GM12873 (cell line): ENCODE measurements at regions not wholly inside any gene's neighbourhood (a gene's known extent, or its start where the extent isn't known, plus 50 kb on each side); places are given as distances from the start of the nearest gene placed in this dataset.

Experiments
- TF ChIP-seq, protein P1 (sequence below): IDR thresholded peaks from 2 replicates; pipeline ENCODE4 v1.5.1; 2012; ENCODE audit warnings: low read depth, mild to moderate bottlenecking, moderate library complexity, low read length, control low read depth; ENCODE audit not compliant: insufficient read depth; ENCODE audit errors: missing control alignments

DNA sequence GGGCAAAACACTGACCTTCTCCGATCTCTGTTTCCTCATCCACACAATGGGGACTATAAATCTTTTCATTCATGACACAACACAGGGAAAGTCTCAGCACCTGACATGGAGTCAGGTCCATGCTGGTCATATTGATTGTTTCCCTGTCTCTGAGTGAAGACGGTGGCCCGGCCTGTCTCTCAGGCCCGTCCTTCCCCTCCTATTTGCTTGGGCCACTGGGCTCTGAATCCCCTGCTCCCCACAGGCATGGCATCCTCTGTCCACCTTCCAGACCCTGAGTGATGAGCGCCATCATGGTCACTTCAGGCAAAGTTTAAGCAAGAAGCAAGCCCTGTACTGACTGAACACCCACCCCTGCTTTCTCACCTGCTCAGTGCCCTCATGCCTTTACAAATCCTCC is 113.3 kb upstream of the ALX4 start:
- TF ChIP-seq, protein P1, sequence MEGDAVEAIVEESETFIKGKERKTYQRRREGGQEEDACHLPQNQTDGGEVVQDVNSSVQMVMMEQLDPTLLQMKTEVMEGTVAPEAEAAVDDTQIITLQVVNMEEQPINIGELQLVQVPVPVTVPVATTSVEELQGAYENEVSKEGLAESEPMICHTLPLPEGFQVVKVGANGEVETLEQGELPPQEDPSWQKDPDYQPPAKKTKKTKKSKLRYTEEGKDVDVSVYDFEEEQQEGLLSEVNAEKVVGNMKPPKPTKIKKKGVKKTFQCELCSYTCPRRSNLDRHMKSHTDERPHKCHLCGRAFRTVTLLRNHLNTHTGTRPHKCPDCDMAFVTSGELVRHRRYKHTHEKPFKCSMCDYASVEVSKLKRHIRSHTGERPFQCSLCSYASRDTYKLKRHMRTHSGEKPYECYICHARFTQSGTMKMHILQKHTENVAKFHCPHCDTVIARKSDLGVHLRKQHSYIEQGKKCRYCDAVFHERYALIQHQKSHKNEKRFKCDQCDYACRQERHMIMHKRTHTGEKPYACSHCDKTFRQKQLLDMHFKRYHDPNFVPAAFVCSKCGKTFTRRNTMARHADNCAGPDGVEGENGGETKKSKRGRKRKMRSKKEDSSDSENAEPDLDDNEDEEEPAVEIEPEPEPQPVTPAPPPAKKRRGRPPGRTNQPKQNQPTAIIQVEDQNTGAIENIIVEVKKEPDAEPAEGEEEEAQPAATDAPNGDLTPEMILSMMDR = no peak

DNA sequence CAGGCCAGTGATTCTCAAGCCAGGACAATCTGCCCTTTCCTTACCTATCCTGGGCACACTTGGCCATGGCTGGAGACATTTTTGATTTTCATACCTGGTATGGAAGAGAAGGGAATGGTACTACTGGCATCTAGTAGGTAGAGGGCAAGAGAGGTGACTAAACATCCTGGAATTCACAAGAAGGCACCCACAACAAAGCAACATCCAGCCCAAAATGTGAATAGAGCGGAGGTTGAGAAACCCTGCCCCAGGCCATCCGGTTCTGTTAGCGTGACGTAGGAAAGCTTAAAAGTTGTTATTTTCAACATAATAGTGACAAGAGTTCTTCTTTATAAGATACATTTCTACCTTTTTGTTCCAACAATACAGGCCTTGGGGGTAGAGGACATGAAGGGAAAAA is 114.9 kb upstream of the ALX4 start:
- TF ChIP-seq, protein P1 = no peak

DNA sequence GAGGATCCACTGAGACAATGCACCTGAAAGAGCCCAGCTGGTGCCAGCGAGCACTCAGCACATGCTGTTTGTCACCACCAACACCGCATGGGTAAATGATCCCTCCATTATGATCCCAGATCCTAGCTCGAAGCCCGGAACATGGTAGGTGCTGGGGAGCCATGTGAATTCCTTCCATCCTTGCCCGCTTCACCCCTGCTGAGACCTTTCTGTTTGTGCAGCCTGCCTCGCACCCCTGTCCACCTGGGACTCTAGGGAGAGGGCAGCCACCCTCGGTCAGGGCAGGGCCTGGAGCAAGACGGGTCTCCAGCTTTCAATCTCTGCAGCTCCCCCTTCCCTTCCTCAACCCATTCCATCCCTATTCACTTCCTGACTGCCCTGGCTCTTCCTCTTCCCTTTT is 116.2 kb upstream of the ALX4 start:
- TF ChIP-seq, protein P1 = no peak

DNA sequence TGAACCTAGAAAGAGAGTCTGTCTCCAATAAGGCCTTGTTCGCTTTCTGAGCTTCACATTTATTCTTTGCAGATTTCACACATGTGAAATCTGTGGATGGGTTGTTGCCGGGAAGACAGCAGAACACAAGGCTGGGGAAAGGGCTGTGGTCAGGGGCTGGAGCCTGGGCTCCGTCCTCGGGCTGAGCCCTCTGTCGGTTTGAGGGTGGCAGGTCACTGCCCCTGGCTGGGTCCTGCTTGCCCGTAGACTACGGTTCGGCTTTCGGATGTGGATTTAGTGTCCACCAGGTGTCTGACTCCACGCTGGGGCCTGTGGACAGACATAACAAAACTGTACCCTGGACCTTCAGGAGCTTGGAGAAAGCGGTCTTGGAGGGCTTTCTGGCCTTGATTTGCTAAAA is 117.0 kb upstream of the ALX4 start:
- TF ChIP-seq, protein P1 = no peak

DNA sequence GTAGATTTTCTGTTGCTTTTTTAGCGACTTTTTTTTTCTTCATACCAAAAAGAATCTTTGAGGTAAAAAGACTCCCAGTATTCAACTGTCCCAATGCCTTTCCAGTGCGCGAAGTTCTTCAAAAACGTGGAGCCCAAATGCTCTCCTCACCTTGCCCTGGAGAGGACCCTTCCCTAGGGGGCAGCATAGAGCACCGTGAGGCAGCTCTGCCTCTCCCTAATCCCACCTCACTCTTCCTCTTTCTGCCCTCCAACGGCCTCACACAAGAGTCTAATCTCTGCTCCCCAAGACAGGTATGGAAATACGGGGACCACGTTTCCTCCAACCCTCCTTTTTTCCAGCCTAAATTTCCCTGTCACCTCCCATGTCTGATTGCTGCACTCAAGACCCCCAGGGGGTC is 117.5 kb upstream of the ALX4 start:
- TF ChIP-seq, protein P1 = peak; percentile 65

DNA sequence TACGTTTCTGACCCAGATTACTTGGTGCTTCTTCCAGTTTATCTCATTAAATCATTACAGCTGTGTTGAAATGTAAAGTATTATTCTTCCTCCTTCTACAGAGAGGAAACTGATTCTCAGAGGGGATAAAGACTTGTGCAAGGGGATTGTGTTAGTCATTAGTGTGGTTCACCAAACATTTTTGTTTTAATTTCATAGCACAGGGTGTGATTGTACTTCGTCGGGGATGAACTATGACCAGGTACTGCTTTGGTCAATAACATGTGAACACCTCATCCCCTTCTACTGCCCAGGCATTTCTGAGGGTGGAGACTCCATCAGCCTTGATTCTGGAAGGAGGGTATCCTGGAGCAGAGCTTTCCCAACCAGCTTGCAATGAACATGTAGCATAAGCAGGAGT is 120.2 kb upstream of the ALX4 start:
- TF ChIP-seq, protein P1 = no peak

DNA sequence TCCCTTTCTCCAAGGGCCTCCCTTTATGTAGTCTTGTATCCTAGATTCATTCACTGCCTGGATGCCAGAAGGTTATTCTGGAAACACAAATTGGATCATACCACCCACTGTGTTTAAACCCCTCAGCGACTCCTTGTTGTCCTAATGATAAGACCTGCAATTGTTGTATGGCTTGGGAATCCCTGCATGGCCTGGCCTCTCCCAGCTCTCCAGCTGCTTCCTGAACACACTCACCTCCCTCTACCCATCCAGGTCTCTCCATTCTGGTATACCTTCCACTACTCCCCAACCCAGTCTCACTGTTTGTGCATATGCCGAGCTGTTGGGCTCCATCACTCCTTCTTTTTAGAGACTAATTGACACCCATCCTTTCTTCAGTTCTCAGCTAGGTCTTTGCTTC is 124.3 kb upstream of the ALX4 start:
- TF ChIP-seq, protein P1 = no peak
